ENCODE measurements at regions not wholly inside any gene's neighbourhood (a gene's known extent, or its start where the extent isn't known, plus 50 kb on each side); places are given as distances from the start of the nearest gene placed in this dataset.

- Histone ChIP-seq H3K27ac (ENCODE audit: low read depth, low read length) (no peak overlapping the region), H3K9ac (ENCODE audit: low read length in 5 of 5) (no peak overlapping the region), H3K36me3 (ENCODE audit: control insufficient read depth in 5 of 5, insufficient read depth in 5 of 5, low read length in 5 of 5) (no peaks in the 10 kb centered on the region), H3K4me1 (ENCODE audit: control insufficient read depth in 5 of 5, insufficient read depth in 5 of 5, low read length in 5 of 5) (peaks cover 0 to 3% (median 0%) of the 10 kb centered on the region in 5 donors), H3K9me3 (ENCODE audit: control insufficient read depth in 5 of 5, low read length in 5 of 5) (no peaks in the 10 kb centered on the region), H3K4me3 (ENCODE audit: low read depth in 1 of 5, low read length in 5 of 5) (no peak overlapping the region), H3K27me3 (ENCODE audit: control insufficient read depth in 5 of 5, insufficient read depth in 4 of 5, low read length in 5 of 5) (no peaks in the 10 kb centered on the region)
Measured at GRCh38 chr2:15763822-15764682, 172.4 kb downstream of the DDX1 start.

- Histone ChIP-seq H3K27ac (ENCODE audit: low read depth, low read length) (no peak overlapping the region), H3K9me3 (ENCODE audit: control insufficient read depth in 5 of 5, low read length in 5 of 5) (no peaks in the 10 kb centered on the region), H3K27me3 (ENCODE audit: control insufficient read depth in 5 of 5, insufficient read depth in 4 of 5, low read length in 5 of 5) (no peaks in the 10 kb centered on the region), H3K9ac (ENCODE audit: low read length in 5 of 5) (no peak overlapping the region), H3K4me3 (ENCODE audit: low read depth in 1 of 5, low read length in 5 of 5) (no peak overlapping the region), H3K36me3 (ENCODE audit: control insufficient read depth in 5 of 5, insufficient read depth in 5 of 5, low read length in 5 of 5) (no peaks in the 10 kb centered on the region), H3K4me1 (ENCODE audit: control insufficient read depth in 5 of 5, insufficient read depth in 5 of 5, low read length in 5 of 5) (peaks cover 0 to 3% (median 0%) of the 10 kb centered on the region in 5 donors)
Measured at GRCh38 chr2:15764683-15765011, 173.0 kb downstream of the DDX1 start.

GRCh38 chr2:15765211-15765610 is 173.5 kb downstream of the DDX1 start:
- Histone ChIP-seq H3K27ac (ENCODE audit: low read depth, low read length) (no peak overlapping the region), H3K9me3 (ENCODE audit: control insufficient read depth in 5 of 5, low read length in 5 of 5) (no peaks in the 10 kb centered on the region), H3K4me1 (ENCODE audit: control insufficient read depth in 5 of 5, insufficient read depth in 5 of 5, low read length in 5 of 5) (peaks cover 0 to 2% (median 0%) of the 10 kb centered on the region in 5 donors), H3K4me3 (ENCODE audit: low read depth in 1 of 5, low read length in 5 of 5) (no peak overlapping the region), H3K27me3 (ENCODE audit: control insufficient read depth in 5 of 5, insufficient read depth in 4 of 5, low read length in 5 of 5) (no peaks in the 10 kb centered on the region), H3K9ac (ENCODE audit: low read length in 5 of 5) (no peak overlapping the region), H3K36me3 (ENCODE audit: control insufficient read depth in 5 of 5, insufficient read depth in 5 of 5, low read length in 5 of 5) (no peaks in the 10 kb centered on the region)

GRCh38 chr2:15765686-15766302 is 174.1 kb downstream of the DDX1 start:
- H3K27me3 ChIP-seq (ENCODE audit: control insufficient read depth in 5 of 5, insufficient read depth in 4 of 5, low read length in 5 of 5): no peaks in the 10 kb centered on the region
- no peaks in the 10 kb centered on the region for H3K4me1 ChIP-seq (ENCODE audit: control insufficient read depth in 5 of 5, insufficient read depth in 5 of 5, low read length in 5 of 5)
- no peaks in the 10 kb centered on the region for H3K36me3 ChIP-seq (ENCODE audit: control insufficient read depth in 5 of 5, insufficient read depth in 5 of 5, low read length in 5 of 5)
- no peaks in the 10 kb centered on the region for H3K9me3 ChIP-seq (ENCODE audit: control insufficient read depth in 5 of 5, low read length in 5 of 5)
- no peak overlapping the region for H3K4me3 ChIP-seq (ENCODE audit: low read depth in 1 of 5, low read length in 5 of 5)
- H3K27ac ChIP-seq (ENCODE audit: low read depth, low read length): no peak overlapping the region
- no peak overlapping the region for H3K9ac ChIP-seq (ENCODE audit: low read length in 5 of 5)

- no peaks in the 10 kb centered on the region for H3K27me3 ChIP-seq (ENCODE audit: control insufficient read depth in 5 of 5, insufficient read depth in 4 of 5, low read length in 5 of 5)
- H3K36me3 ChIP-seq (ENCODE audit: control insufficient read depth in 5 of 5, insufficient read depth in 5 of 5, low read length in 5 of 5): no peaks in the 10 kb centered on the region
- H3K4me3 ChIP-seq (ENCODE audit: low read depth in 1 of 5, low read length in 5 of 5): no peak overlapping the region
- no peak overlapping the region for H3K9ac ChIP-seq (ENCODE audit: low read length in 5 of 5)
- no peaks in the 10 kb centered on the region for H3K4me1 ChIP-seq (ENCODE audit: control insufficient read depth in 5 of 5, insufficient read depth in 5 of 5, low read length in 5 of 5)
- no peak overlapping the region for H3K27ac ChIP-seq (ENCODE audit: low read depth, low read length)
- H3K9me3 ChIP-seq (ENCODE audit: control insufficient read depth in 5 of 5, low read length in 5 of 5): no peaks in the 10 kb centered on the region
Measured at GRCh38 chr2:15766303-15766861, 174.0 kb upstream of the MYCN start.

GRCh38 chr2:15766911-15767597 is 173.3 kb upstream of the MYCN start:
- Histone ChIP-seq H3K4me3 (ENCODE audit: low read depth in 1 of 5, low read length in 5 of 5) (no peak overlapping the region), H3K4me1 (ENCODE audit: control insufficient read depth in 5 of 5, insufficient read depth in 5 of 5, low read length in 5 of 5) (no peaks in the 10 kb centered on the region), H3K9ac (ENCODE audit: low read length in 5 of 5) (no peak overlapping the region), H3K27ac (ENCODE audit: low read depth, low read length) (no peak overlapping the region), H3K36me3 (ENCODE audit: control insufficient read depth in 5 of 5, insufficient read depth in 5 of 5, low read length in 5 of 5) (no peaks in the 10 kb centered on the region), H3K9me3 (ENCODE audit: control insufficient read depth in 5 of 5, low read length in 5 of 5) (no peaks in the 10 kb centered on the region), H3K27me3 (ENCODE audit: control insufficient read depth in 5 of 5, insufficient read depth in 4 of 5, low read length in 5 of 5) (no peaks in the 10 kb centered on the region)

- Histone ChIP-seq H3K4me3 (ENCODE audit: low read depth in 1 of 5, low read length in 5 of 5) (no peak overlapping the region), H3K36me3 (ENCODE audit: control insufficient read depth in 5 of 5, insufficient read depth in 5 of 5, low read length in 5 of 5) (no peaks in the 10 kb centered on the region), H3K9me3 (ENCODE audit: control insufficient read depth in 5 of 5, low read length in 5 of 5) (no peaks in the 10 kb centered on the region), H3K9ac (ENCODE audit: low read length in 5 of 5) (no peak overlapping the region), H3K27ac (ENCODE audit: low read depth, low read length) (no peak overlapping the region), H3K27me3 (ENCODE audit: control insufficient read depth in 5 of 5, insufficient read depth in 4 of 5, low read length in 5 of 5) (no peaks in the 10 kb centered on the region), H3K4me1 (ENCODE audit: control insufficient read depth in 5 of 5, insufficient read depth in 5 of 5, low read length in 5 of 5) (no peaks in the 10 kb centered on the region)
Measured at GRCh38 chr2:15767679-15768078, 172.7 kb upstream of the MYCN start.

GRCh38 chr2:15768142-15768541 is 172.2 kb upstream of the MYCN start:
- no peak overlapping the region for H3K27ac ChIP-seq (ENCODE audit: low read depth, low read length)
- H3K36me3 ChIP-seq (ENCODE audit: control insufficient read depth in 5 of 5, insufficient read depth in 5 of 5, low read length in 5 of 5): no peaks in the 10 kb centered on the region
- no peaks in the 10 kb centered on the region for H3K9me3 ChIP-seq (ENCODE audit: control insufficient read depth in 5 of 5, low read length in 5 of 5)

GRCh38 chr2:15768615-15769014 is 171.7 kb upstream of the MYCN start:
- H3K4me3 ChIP-seq (ENCODE audit: low read depth in 1 of 5, low read length in 5 of 5): no peak overlapping the region

More at GRCh38 chr2:15768142-15768541, 172.2 kb upstream of the MYCN start:
- Histone ChIP-seq H3K4me3 (ENCODE audit: low read depth in 1 of 5, low read length in 5 of 5) (no peak overlapping the region), H3K9ac (ENCODE audit: low read length in 5 of 5) (no peak overlapping the region), H3K27me3 (ENCODE audit: control insufficient read depth in 5 of 5, insufficient read depth in 4 of 5, low read length in 5 of 5) (no peaks in the 10 kb centered on the region), H3K4me1 (ENCODE audit: control insufficient read depth in 5 of 5, insufficient read depth in 5 of 5, low read length in 5 of 5) (no peaks in the 10 kb centered on the region)

GRCh38 chr2:15769235-15769634 is 171.1 kb upstream of the MYCN start:
- no peak overlapping the region for H3K4me3 ChIP-seq (ENCODE audit: low read depth in 1 of 5, low read length in 5 of 5)
- no peaks in the 10 kb centered on the region for H3K9me3 ChIP-seq (ENCODE audit: control insufficient read depth in 5 of 5, low read length in 5 of 5)
- H3K27ac ChIP-seq (ENCODE audit: low read depth, low read length): no peak overlapping the region
- H3K9ac ChIP-seq (ENCODE audit: low read length in 5 of 5): no peak overlapping the region
- no peaks in the 10 kb centered on the region for H3K36me3 ChIP-seq (ENCODE audit: control insufficient read depth in 5 of 5, insufficient read depth in 5 of 5, low read length in 5 of 5)
- no peaks in the 10 kb centered on the region for H3K27me3 ChIP-seq (ENCODE audit: control insufficient read depth in 5 of 5, insufficient read depth in 4 of 5, low read length in 5 of 5)
- H3K4me1 ChIP-seq (ENCODE audit: control insufficient read depth in 5 of 5, insufficient read depth in 5 of 5, low read length in 5 of 5): no peaks in the 10 kb centered on the region

More at GRCh38 chr2:15768615-15769014, 171.7 kb upstream of the MYCN start:
- Histone ChIP-seq H3K27ac (ENCODE audit: low read depth, low read length) (no peak overlapping the region), H3K4me1 (ENCODE audit: control insufficient read depth in 5 of 5, insufficient read depth in 5 of 5, low read length in 5 of 5) (no peaks in the 10 kb centered on the region), H3K9me3 (ENCODE audit: control insufficient read depth in 5 of 5, low read length in 5 of 5) (no peaks in the 10 kb centered on the region), H3K36me3 (ENCODE audit: control insufficient read depth in 5 of 5, insufficient read depth in 5 of 5, low read length in 5 of 5) (no peaks in the 10 kb centered on the region), H3K9ac (ENCODE audit: low read length in 5 of 5) (no peak overlapping the region), H3K27me3 (ENCODE audit: control insufficient read depth in 5 of 5, insufficient read depth in 4 of 5, low read length in 5 of 5) (no peaks in the 10 kb centered on the region)

Measured in subcutaneous abdominal adipose tissue (tissue), 5 donors.